SK-N-MC (cell line): ENCODE measurements at regions not wholly inside any gene's neighbourhood (a gene's known extent, or its start where the extent isn't known, plus 50 kb on each side); places are given as distances from the start of the nearest gene placed in this dataset.

Experiments used
- EZH2 ChIP-seq: fragments of 200-600 bp; sonication (generic); IDR thresholded peaks from one replicate; pipeline ENCODE4 v1.6.1; 2017; ENCODE audit warnings: antibody characterized with exemption
- POLR2AphosphoS5 ChIP-seq: IDR thresholded peaks from 2 replicates; pipeline ENCODE4 v1.6.1; 2012; ENCODE audit warnings: mild to moderate bottlenecking, low read depth, low read length, borderline replicate concordance

- TF ChIP-seq EZH2 (no peak), POLR2AphosphoS5 (no peak)
These were observed 553.4 kb upstream of the KLF12 start for GRCh38 chr13:74687442-74688182.
